ENCODE measurements at regions not wholly inside any gene's neighbourhood (a gene's known extent, or its start where the extent isn't known, plus 50 kb on each side); places are given as distances from the start of the nearest gene placed in this dataset.

DNA sequence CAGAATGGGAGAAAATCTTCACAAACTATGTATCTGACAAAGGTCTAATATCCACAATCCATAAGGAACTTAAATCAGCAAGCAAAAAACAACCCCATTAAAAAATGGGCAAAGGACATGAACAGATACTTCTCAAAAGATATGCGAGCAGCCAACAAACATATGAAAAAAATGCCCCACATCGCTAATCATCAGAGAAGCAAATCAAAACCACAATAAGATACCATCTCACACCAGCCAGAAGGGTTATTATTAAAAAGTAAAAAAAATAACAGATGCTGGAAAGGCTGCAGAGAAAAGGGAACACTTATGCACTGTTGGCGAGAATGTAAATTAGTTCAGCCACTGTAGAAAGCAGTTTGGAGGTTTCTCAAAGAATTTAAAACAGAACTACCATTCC lies 80.2 kb upstream of the ATP11B start:
- Histone ChIP-seq H3K4me1 (ENCODE audit: low read depth) (peaks cover 19% of the 10 kb centered on the region), H3K9me3 (ENCODE audit: low read depth) (no peaks in the 10 kb centered on the region), H3K36me3 (no peaks in the 10 kb centered on the region), H3K27me3 (no peaks in the 10 kb centered on the region), H3K27ac (no peak overlapping the region), H3K4me3 (no peak overlapping the region)
- DNase-seq (ENCODE audit: low read depth in 1 of 2, low spot score in 1 of 2): no peak
- TF ChIP-seq, protein P1, sequence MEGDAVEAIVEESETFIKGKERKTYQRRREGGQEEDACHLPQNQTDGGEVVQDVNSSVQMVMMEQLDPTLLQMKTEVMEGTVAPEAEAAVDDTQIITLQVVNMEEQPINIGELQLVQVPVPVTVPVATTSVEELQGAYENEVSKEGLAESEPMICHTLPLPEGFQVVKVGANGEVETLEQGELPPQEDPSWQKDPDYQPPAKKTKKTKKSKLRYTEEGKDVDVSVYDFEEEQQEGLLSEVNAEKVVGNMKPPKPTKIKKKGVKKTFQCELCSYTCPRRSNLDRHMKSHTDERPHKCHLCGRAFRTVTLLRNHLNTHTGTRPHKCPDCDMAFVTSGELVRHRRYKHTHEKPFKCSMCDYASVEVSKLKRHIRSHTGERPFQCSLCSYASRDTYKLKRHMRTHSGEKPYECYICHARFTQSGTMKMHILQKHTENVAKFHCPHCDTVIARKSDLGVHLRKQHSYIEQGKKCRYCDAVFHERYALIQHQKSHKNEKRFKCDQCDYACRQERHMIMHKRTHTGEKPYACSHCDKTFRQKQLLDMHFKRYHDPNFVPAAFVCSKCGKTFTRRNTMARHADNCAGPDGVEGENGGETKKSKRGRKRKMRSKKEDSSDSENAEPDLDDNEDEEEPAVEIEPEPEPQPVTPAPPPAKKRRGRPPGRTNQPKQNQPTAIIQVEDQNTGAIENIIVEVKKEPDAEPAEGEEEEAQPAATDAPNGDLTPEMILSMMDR (IDR thresholded peaks at IDR 0.05; ENCODE audit: low read depth, low read length): no peak

DNA sequence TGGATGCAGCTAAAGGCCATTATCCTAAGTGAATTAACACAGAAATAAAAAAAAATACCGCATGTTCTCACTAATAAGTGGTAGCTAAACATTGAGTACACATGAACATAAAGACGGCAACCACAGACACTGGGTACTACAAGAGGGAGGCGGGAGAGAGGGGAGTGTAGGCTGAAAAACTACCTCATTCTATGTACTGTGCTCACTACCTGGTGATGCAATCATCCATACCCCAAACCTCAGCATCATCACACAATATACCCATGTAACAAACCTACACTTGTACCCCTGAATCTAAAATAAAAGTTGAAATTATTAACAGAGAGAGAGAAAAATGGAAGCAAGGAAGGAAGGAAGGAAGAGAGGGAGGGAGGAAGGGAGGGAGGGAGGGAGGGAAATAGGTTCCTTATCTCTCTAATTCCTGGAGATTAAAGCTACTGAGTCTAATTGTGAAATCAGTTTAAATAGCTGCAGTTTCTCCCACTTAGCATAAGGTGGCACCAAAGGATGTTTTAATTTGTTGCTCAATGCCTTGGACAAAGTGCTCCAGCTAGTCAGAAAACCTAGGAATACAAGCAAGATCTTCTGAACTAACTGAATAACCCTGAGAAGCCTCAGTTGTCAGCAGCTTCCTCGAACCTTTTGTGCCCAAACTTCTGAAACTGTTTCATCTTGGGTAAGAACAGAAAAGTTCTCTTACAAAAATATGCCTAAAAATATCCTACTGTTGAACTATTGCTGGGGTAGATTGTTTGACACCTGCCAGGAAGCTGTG lies 79.4 kb upstream of the ATP11B start:
- Histone ChIP-seq H3K4me3 (no peak overlapping the region), H3K9me3 (ENCODE audit: low read depth) (no peaks in the 10 kb centered on the region), H3K4me1 (ENCODE audit: low read depth) (peaks cover 19% of the 10 kb centered on the region), H3K36me3 (no peaks in the 10 kb centered on the region), H3K27ac (no peak overlapping the region), H3K27me3 (no peaks in the 10 kb centered on the region)
- DNase-seq (ENCODE audit: low read depth in 1 of 2, low spot score in 1 of 2): peak; percentile 74 to 88
- TF ChIP-seq, protein P1 (IDR thresholded peaks at IDR 0.05; ENCODE audit: low read depth, low read length): peak; percentile 60

DNA sequence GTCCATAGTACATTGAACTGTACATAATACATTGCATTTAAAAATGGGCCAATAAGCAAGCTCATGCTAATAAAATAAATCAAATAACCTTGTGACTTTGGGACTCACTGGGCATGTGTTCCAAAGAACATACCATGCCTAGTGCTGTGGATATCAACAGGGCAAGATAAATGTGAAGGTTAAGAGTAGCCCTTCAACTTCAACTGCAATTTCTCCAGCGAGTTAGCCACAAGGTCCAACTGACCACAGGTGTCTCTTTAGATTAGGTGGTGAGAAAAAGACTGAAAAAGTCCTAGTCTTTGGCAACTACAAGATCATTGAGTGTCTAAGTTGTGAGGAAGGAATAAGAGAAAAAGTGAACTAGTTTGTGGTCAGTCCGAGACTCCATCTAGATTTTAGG lies 78.3 kb upstream of the ATP11B start:
- no peaks in the 10 kb centered on the region for H3K27me3 ChIP-seq
- H3K9me3 ChIP-seq (ENCODE audit: low read depth): no peaks in the 10 kb centered on the region
- TF ChIP-seq, protein P1 (IDR thresholded peaks at IDR 0.05; ENCODE audit: low read depth, low read length): no peak
- peak overlapping the region; percentile 88 for H3K27ac ChIP-seq
- H3K36me3 ChIP-seq: no peaks in the 10 kb centered on the region
- no peak for DNase-seq (ENCODE audit: low read depth in 1 of 2, low spot score in 1 of 2)
- H3K4me3 ChIP-seq: no peak overlapping the region
- H3K4me1 ChIP-seq (ENCODE audit: low read depth): peaks cover 19% of the 10 kb centered on the region

DNA sequence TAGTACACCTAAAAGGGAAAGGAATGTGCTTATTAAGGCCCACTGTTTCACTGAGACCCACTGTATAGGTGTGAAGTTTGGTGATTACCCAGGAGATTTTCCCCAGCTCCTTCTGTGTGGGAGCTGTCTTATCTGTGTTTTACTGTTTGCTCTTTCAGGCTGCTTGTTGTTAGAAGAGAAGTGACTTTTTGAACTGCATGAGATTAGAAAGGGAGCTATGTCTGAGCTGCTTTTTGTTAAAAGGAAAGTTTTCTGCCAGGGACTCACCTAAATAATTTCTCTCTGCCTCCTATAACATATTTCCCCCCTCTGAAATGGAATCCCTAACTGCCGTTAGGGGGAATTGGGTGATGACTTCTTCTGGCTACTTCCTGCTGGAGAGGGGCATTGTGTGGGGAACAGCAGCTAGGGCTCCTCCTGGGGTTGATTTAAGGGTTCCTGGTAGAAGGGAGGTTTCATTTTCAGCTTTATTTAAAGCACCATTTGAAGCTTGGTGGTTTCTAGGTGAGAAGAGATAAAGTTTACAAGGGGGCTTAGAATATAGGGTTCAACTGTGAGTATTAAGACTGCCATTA lies 77.1 kb upstream of the ATP11B start:
- TF ChIP-seq, protein P1 (IDR thresholded peaks at IDR 0.05; ENCODE audit: low read depth, low read length): no peak
- Histone ChIP-seq H3K27ac (peak overlapping the region; percentile 88), H3K27me3 (no peaks in the 10 kb centered on the region), H3K4me3 (no peak overlapping the region), H3K36me3 (no peaks in the 10 kb centered on the region), H3K9me3 (ENCODE audit: low read depth) (no peaks in the 10 kb centered on the region), H3K4me1 (ENCODE audit: low read depth) (peaks cover 19% of the 10 kb centered on the region)
- peak in 1 of 2 donors; percentile 30 for DNase-seq (ENCODE audit: low read depth in 1 of 2, low spot score in 1 of 2)

DNA sequence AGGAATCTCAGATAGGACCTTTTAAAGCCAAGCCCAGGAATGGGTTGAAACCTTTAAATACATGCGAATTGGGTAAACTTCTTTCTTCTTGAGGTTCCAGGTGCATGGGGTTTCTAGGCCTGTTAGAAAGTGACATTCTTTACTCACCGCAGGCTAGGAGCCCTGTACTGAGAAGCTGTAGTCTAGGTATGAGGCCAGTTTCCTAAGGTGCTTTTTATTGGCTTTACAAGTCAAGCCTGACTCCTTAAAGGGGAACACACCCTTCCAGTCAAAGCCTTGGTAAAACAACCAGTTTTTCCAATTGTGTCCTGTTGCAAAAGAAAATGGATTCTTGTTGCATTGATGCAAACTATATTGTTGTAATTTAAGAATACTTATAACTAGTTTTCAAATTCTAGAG lies 76.1 kb upstream of the ATP11B start:
- Histone ChIP-seq H3K4me1 (ENCODE audit: low read depth) (peaks cover 19% of the 10 kb centered on the region), H3K36me3 (no peaks in the 10 kb centered on the region), H3K9me3 (ENCODE audit: low read depth) (no peaks in the 10 kb centered on the region), H3K4me3 (no peak overlapping the region), H3K27ac (peak overlapping the region; percentile 88), H3K27me3 (no peaks in the 10 kb centered on the region)
- DNase-seq (ENCODE audit: low read depth in 1 of 2, low spot score in 1 of 2): no peak
- TF ChIP-seq, protein P1 (IDR thresholded peaks at IDR 0.05; ENCODE audit: low read depth, low read length): no peak
